ENCODE measurements at regions not wholly inside any gene's neighbourhood (a gene's known extent, or its start where the extent isn't known, plus 50 kb on each side); places are given as distances from the start of the nearest gene placed in this dataset.
"Not testable (repeated sequence)": the region's sequence is repeated elsewhere in the genome, so short reads cannot be mapped to it uniquely, and the experiment has no call there.

- DNase-seq (ENCODE audit: low read depth): no peak
- no peak overlapping the region for H3K4me3 ChIP-seq (ENCODE audit: low read length)
- TF ChIP-seq CTCF (IDR thresholded peaks at IDR 0.05; ENCODE audit: insufficient read depth, low read depth, low read length, missing control alignments): no peak
Measured at GRCh38 chr6:16821834-16822264, 60.6 kb upstream of the ATXN1 start.

- not testable (repeated sequence) for H3K4me3 ChIP-seq (ENCODE audit: low read length); DNase-seq (ENCODE audit: low read depth)
Measured at GRCh38 chr6:16820262-16820661, 59.0 kb upstream of the ATXN1 start.

- peak; percentile 59 for TF ChIP-seq CTCF (IDR thresholded peaks at IDR 0.05; ENCODE audit: insufficient read depth, low read depth, low read length, missing control alignments)
Measured at GRCh38 chr6:16819752-16820151, 58.5 kb upstream of the ATXN1 start.

GRCh38 chr6:16818992-16819626 is 57.8 kb upstream of the ATXN1 start:
- no peak for TF ChIP-seq CTCF (IDR thresholded peaks at IDR 0.05; ENCODE audit: insufficient read depth, low read depth, low read length, missing control alignments)
- H3K4me3 ChIP-seq (ENCODE audit: low read length): no peak overlapping the region
- no peak for DNase-seq (ENCODE audit: low read depth)

More at GRCh38 chr6:16819752-16820151, 58.5 kb upstream of the ATXN1 start:
- peak; percentile 45 for DNase-seq (ENCODE audit: low read depth)
- no peak overlapping the region for H3K4me3 ChIP-seq (ENCODE audit: low read length)

GRCh38 chr6:16817594-16817993 is 56.3 kb upstream of the ATXN1 start:
- no peak overlapping the region for H3K4me3 ChIP-seq (ENCODE audit: low read length)
- no peak for DNase-seq (ENCODE audit: low read depth)
- TF ChIP-seq CTCF (IDR thresholded peaks at IDR 0.05; ENCODE audit: insufficient read depth, low read depth, low read length, missing control alignments): no peak

GRCh38 chr6:16816891-16817290 is 55.6 kb upstream of the ATXN1 start:
- no peak for TF ChIP-seq CTCF (IDR thresholded peaks at IDR 0.05; ENCODE audit: insufficient read depth, low read depth, low read length, missing control alignments)
- no peak overlapping the region for H3K4me3 ChIP-seq (ENCODE audit: low read length)
- DNase-seq (ENCODE audit: low read depth): no peak

GRCh38 chr6:16812993-16813392 is 51.7 kb upstream of the ATXN1 start:
- no peak overlapping the region for H3K4me3 ChIP-seq (ENCODE audit: low read length)
- no peak for TF ChIP-seq CTCF (IDR thresholded peaks at IDR 0.05; ENCODE audit: insufficient read depth, low read depth, low read length, missing control alignments)
- DNase-seq (ENCODE audit: low read depth): no peak

Measured in epithelial cell of esophagus (primary cell).